ENCODE measurements at regions not wholly inside any gene's neighbourhood (a gene's known extent, or its start where the extent isn't known, plus 50 kb on each side); places are given as distances from the start of the nearest gene placed in this dataset.

DNA sequence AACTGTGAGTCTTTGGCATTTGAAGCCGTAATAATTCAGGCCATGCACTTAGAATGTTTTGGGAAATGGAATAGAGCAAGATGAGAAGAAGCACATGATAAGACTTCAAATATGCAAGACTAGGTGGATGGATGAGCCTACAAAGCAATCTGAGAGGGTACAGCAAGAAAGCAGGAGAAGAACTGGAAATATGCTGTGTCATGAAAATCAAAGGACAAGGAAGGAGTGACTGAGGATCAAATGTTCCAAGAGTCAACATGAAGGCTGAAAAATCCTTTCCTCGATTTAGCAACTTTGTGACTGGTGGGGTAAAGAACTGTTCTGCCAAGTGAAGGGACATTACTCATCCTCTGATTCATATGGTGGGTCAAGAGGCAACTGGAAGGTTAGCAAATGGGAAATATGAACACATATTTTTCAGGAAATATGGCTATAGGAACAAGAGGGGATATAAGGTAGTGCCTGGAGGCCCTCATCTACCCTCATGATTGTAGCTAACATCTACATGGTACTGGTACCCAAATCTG, 803.7 kb upstream of the ARRDC4 start:
- H3K4me1 ChIP-seq, result no peaks in the 10 kb centered on the region
- 84 to 89% methylated on average over 2 of the region's 2 CpGs for WGBS, 2 donors
- no peak for DNase-seq
- H3K4me3 ChIP-seq (replicated peaks in 1 of 3), result no peak overlapping the region
- H3K36me3 ChIP-seq, result no peaks in the 10 kb centered on the region
- no peak overlapping the region for H3K27ac ChIP-seq
- intact Hi-C loops (cut with DNase I), result no loop called here
- no peaks in the 10 kb centered on the region for H3K9me3 ChIP-seq
- H3K27me3 ChIP-seq, result no peaks in the 10 kb centered on the region
- TF ChIP-seq, protein P1, sequence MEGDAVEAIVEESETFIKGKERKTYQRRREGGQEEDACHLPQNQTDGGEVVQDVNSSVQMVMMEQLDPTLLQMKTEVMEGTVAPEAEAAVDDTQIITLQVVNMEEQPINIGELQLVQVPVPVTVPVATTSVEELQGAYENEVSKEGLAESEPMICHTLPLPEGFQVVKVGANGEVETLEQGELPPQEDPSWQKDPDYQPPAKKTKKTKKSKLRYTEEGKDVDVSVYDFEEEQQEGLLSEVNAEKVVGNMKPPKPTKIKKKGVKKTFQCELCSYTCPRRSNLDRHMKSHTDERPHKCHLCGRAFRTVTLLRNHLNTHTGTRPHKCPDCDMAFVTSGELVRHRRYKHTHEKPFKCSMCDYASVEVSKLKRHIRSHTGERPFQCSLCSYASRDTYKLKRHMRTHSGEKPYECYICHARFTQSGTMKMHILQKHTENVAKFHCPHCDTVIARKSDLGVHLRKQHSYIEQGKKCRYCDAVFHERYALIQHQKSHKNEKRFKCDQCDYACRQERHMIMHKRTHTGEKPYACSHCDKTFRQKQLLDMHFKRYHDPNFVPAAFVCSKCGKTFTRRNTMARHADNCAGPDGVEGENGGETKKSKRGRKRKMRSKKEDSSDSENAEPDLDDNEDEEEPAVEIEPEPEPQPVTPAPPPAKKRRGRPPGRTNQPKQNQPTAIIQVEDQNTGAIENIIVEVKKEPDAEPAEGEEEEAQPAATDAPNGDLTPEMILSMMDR (IDR thresholded peaks at IDR 0.05), result no peak
- TF ChIP-seq POLR2A (IDR thresholded peaks at IDR 0.05), result no peak

DNA sequence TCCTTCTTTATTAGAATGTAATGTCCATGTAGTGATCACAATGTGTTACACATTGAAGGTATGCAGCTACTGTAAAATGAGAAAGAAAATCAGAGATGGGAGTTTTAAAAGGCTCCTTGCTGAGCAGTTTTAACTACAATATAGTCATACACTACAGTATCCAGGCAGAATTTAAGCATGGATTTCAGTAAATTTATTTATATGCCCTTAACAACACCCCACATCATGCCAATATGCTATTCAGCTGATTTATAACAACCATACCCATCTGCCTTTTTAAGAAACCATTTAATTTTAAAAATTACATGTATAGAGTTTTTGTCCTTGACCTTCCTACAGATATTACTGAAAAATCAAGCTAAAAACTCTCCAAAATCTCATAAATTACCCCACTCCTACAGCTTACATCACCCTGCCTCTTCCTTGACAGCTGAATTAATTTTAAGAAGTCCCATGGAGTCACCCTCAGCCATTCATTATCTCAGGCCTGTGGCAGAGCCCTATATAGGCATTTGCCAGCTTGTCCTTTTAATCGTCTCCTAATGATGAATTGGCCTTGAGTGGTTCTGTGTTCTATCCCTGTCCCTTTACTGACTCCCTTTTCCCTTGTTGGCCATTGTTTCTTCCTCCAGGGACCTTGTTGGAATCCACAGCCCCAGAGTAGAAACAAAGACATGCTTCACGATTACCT, 797.6 kb upstream of the ARRDC4 start:
- no peaks in the 10 kb centered on the region for H3K36me3 ChIP-seq
- intact Hi-C loops (cut with DNase I), result no loop called here
- 77 to 78% methylated on average over 2 of the region's 2 CpGs for WGBS, 2 donors
- no peak for TF ChIP-seq POLR2A (IDR thresholded peaks at IDR 0.05)
- TF ChIP-seq, protein P1 (IDR thresholded peaks at IDR 0.05), result no peak
- DNase-seq, result no peak
- H3K9me3 ChIP-seq, result no peaks in the 10 kb centered on the region
- no peak overlapping the region for H3K27ac ChIP-seq
- H3K4me3 ChIP-seq (replicated peaks in 1 of 3), result no peak overlapping the region
- no peaks in the 10 kb centered on the region for H3K4me1 ChIP-seq
- no peaks in the 10 kb centered on the region for H3K27me3 ChIP-seq

DNA sequence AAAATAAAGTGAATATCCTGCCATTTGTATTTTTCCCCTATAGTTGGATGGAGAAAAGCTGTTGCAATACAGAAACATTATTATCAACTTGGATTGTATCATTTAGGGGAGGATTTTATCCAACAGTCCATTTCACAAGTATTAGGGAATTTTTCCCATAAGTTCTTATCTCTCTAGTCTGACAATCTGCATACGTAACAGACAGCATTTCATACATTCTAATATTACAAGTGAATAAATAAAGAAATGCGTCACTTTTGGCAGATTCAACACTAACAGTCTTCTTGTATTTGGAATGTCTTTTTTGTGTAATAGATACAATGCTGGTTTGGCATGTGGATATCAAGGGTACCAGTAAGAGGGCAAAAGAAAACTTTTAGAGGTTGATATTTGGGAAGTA, 795.3 kb upstream of the ARRDC4 start:
- no peaks in the 10 kb centered on the region for H3K27me3 ChIP-seq
- H3K9me3 ChIP-seq, result no peaks in the 10 kb centered on the region
- H3K27ac ChIP-seq, result no peak overlapping the region
- intact Hi-C loops (cut with DNase I), result no loop called here
- no peak overlapping the region for H3K4me3 ChIP-seq (replicated peaks in 1 of 3)
- DNase-seq, result no peak
- WGBS, 2 donors, result 86 to 94% methylated on average over 2 of the region's 2 CpGs
- no peaks in the 10 kb centered on the region for H3K36me3 ChIP-seq
- H3K4me1 ChIP-seq, result no peaks in the 10 kb centered on the region
- no peak for TF ChIP-seq POLR2A (IDR thresholded peaks at IDR 0.05)
- TF ChIP-seq, protein P1 (IDR thresholded peaks at IDR 0.05), result no peak

- no peak for DNase-seq
- WGBS, 2 donors, result 72 to 80% methylated on average over 12 of the region's 12 CpGs
- TF ChIP-seq, protein P1 (IDR thresholded peaks at IDR 0.05), result no peak
- no peak for TF ChIP-seq POLR2A (IDR thresholded peaks at IDR 0.05)
Observed at GRCh38 chr15:97168704-97169475, 791.6 kb upstream of the ARRDC4 start.

DNA sequence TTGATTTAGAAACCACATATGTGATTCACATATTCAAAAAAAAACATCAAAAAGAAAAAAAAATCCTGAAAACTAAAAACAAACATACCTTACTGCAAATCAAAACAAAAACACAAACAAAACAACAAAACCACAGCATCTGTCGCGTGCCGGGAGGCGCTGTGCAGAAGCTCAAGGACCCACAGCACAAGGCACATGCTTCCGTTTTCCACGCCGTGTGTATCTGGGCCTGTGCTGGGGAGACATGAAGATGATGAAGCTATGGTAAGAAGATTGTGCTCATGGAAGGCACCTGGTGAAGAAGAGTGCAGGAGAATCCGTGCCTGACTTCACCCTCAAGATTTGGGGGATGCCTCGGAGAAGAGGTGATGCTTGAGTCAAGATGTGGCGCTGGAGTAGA, 788.9 kb upstream of the ARRDC4 start:
- intact Hi-C loops (cut with DNase I), result no loop called here
- no peak for TF ChIP-seq POLR2A (IDR thresholded peaks at IDR 0.05)
- TF ChIP-seq, protein P1 (IDR thresholded peaks at IDR 0.05), result no peak
- 88 to 91% methylated on average over 10 of the region's 10 CpGs for WGBS, 2 donors
- H3K4me3 ChIP-seq (replicated peaks in 1 of 3), result no peak overlapping the region
- no peaks in the 10 kb centered on the region for H3K27me3 ChIP-seq
- H3K27ac ChIP-seq, result no peak overlapping the region
- no peak for DNase-seq
- H3K9me3 ChIP-seq, result no peaks in the 10 kb centered on the region
- H3K4me1 ChIP-seq, result no peaks in the 10 kb centered on the region
- no peaks in the 10 kb centered on the region for H3K36me3 ChIP-seq

More at GRCh38 chr15:97168704-97169475, 791.6 kb upstream of the ARRDC4 start:
- Histone ChIP-seq H3K36me3 (no peaks in the 10 kb centered on the region), H3K4me3 (replicated peaks in 1 of 3) (no peak overlapping the region), H3K27me3 (no peaks in the 10 kb centered on the region), H3K4me1 (no peaks in the 10 kb centered on the region), H3K27ac (no peak overlapping the region), H3K9me3 (no peaks in the 10 kb centered on the region)
- intact Hi-C loops (cut with DNase I), result no loop called here

Measured in thyroid gland (tissue), 4 donors.